Endodermal cell (in vitro differentiated cells): ENCODE measurements at regions not wholly inside any gene's neighbourhood (a gene's known extent, or its start where the extent isn't known, plus 50 kb on each side); places are given as distances from the start of the nearest gene placed in this dataset.
"Not testable (repeated sequence)": the region's sequence is repeated elsewhere in the genome, so short reads cannot be mapped to it uniquely, and the experiment has no call there.

Experiments used
- DNase-seq: peaks from one replicate; pipeline ENCODE4 v3.0.0-alpha.2; 2017
- H3K27ac ChIP-seq: 2 replicates; pipeline ENCODE4 v1.5.1; 2013; ENCODE audit warnings: mild to moderate bottlenecking, low read depth, low read length, moderate library complexity
- H3K27me3 ChIP-seq: 2 replicates; pipeline ENCODE4 v1.6.1; 2013; ENCODE audit warnings: mild to moderate bottlenecking, low read length, moderate library complexity; ENCODE audit not compliant: insufficient read depth, control insufficient read depth, poor library complexity, severe bottlenecking
- H3K36me3 ChIP-seq: 2 replicates; pipeline ENCODE4 v1.7.0; 2013; ENCODE audit warnings: mild to moderate bottlenecking, low read length, moderate library complexity; ENCODE audit not compliant: control insufficient read depth, insufficient read depth
- H3K4me1 ChIP-seq: one replicate; pipeline ENCODE4 v1.7.0; 2013; ENCODE audit warnings: low read length; ENCODE audit not compliant: control insufficient read depth, insufficient read depth
- H3K4me3 ChIP-seq: 2 replicates; pipeline ENCODE4 v1.5.1; 2013; ENCODE audit warnings: mild to moderate bottlenecking, low read length, moderate library complexity
- H3K9ac ChIP-seq: 2 replicates; pipeline ENCODE4 v1.6.1; 2013; ENCODE audit warnings: mild to moderate bottlenecking, low read length, moderate library complexity; ENCODE audit not compliant: poor library complexity, severe bottlenecking; ENCODE audit errors: extremely low read depth
- H3K9me3 ChIP-seq: 2 replicates; pipeline ENCODE4 v1.6.1; 2013; ENCODE audit warnings: mild to moderate bottlenecking, low read length, moderate library complexity; ENCODE audit not compliant: control insufficient read depth
- H3K27ac Mint-ChIP-seq: 2 replicates; pipeline ENCODE4 v1.8.0; 2020; ENCODE audit warnings: mixed read lengths
- H3K27me3 Mint-ChIP-seq: 2 replicates; pipeline ENCODE4 v1.8.0; 2021; ENCODE audit warnings: mild to moderate bottlenecking, mixed read lengths; ENCODE audit not compliant: insufficient read depth
- H3K36me3 Mint-ChIP-seq: 2 replicates; pipeline ENCODE4 v1.8.0; 2020; ENCODE audit warnings: low read depth, mixed read lengths
- H3K4me1 Mint-ChIP-seq: 2 replicates; pipeline ENCODE4 v1.8.0; 2020; ENCODE audit warnings: mixed read lengths
- H3K4me3 Mint-ChIP-seq: 2 replicates; pipeline ENCODE4 v1.8.0; 2020; ENCODE audit warnings: mild to moderate bottlenecking, moderate library complexity, mixed read lengths
- H3K9me3 Mint-ChIP-seq: 2 replicates; pipeline ENCODE4 v1.8.0; 2020; ENCODE audit warnings: mild to moderate bottlenecking, mixed read lengths
- WGBS, 2 experiments: methylation state at CpG; one replicate each; pipeline versions ENCODE4 v1.1.5 to v1.1.7; 2013; ENCODE audit warnings: missing lambda C conversion rate in 2 of 2, mixed read lengths in 1 of 2; ENCODE audit not compliant: insufficient coverage in 1 of 2, insufficient read length in 1 of 2; 5-methylcytosine and 5-hydroxymethylcytosine counted together
- TF ChIP-seq, protein P1 (sequence below): fragments of 200-600 bp; sonication (generic); conservative IDR thresholded peaks from 2 replicates; pipeline ENCODE4 v1.5.0; 2021; ENCODE audit warnings: antibody characterized with exemption, mild to moderate bottlenecking

DNA sequence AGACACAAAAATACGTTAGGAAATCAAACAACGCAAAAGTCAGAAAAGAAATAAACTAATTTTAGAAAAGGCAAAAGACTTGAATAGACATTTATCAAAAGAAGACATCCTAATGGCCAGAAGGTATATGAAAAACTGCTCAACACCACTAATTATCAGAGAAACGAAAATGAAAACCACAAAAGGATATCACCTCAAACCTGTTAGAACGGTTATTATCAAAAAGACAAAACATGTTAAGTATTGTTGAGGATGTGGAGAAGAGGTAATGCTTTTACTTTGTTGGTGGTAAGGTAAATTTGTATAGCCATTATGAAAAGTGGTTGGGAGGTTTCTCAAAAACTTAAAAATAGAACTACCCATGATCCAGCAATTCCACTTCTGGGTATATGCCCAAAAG lies 230.0 kb upstream of the RGMB start:
- no peaks in the 10 kb centered on the region for H3K4me1 ChIP-seq
- Mint-ChIP-seq H3K4me3 (no peak overlapping the region), H3K27me3 (no peaks in the 10 kb centered on the region), H3K4me1 (no peaks in the 10 kb centered on the region), H3K9me3 (peaks cover 29% of the 10 kb centered on the region), H3K36me3 (peaks cover 34% of the 10 kb centered on the region), H3K27ac (no peak overlapping the region)
- H3K27ac ChIP-seq, result no peak overlapping the region
- peaks cover 14% of the 10 kb centered on the region for H3K36me3 ChIP-seq
- H3K27me3 ChIP-seq, result no peaks in the 10 kb centered on the region
- TF ChIP-seq, protein P1, sequence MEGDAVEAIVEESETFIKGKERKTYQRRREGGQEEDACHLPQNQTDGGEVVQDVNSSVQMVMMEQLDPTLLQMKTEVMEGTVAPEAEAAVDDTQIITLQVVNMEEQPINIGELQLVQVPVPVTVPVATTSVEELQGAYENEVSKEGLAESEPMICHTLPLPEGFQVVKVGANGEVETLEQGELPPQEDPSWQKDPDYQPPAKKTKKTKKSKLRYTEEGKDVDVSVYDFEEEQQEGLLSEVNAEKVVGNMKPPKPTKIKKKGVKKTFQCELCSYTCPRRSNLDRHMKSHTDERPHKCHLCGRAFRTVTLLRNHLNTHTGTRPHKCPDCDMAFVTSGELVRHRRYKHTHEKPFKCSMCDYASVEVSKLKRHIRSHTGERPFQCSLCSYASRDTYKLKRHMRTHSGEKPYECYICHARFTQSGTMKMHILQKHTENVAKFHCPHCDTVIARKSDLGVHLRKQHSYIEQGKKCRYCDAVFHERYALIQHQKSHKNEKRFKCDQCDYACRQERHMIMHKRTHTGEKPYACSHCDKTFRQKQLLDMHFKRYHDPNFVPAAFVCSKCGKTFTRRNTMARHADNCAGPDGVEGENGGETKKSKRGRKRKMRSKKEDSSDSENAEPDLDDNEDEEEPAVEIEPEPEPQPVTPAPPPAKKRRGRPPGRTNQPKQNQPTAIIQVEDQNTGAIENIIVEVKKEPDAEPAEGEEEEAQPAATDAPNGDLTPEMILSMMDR, result no peak
- H3K9ac ChIP-seq, result no peak overlapping the region
- H3K9me3 ChIP-seq, result peaks cover 52% of the 10 kb centered on the region
- H3K4me3 ChIP-seq, result no peak overlapping the region
- DNase-seq, result no peak
- 80 to 97% methylated on average over 1 to 4 of the region's 4 CpGs for WGBS, 2 experiments

DNA sequence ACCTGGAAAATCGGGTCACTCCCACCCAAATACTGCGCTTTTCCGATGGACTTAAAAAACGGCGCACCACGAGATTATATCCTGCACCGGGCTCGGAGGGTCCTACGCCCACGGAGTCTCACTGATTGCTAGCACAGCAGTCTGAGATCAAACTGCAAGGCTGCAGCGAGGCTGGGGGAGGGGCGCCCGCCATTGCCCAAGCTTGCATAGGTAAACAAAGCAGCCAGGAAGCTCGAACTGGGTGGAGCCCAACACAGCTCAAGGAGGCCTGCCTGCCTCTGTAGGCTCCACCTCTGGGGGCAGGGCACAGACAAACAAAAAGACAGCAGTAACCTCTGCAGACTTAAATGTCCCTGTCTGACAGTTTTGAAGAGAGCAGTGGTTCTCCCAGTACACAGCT lies 226.5 kb upstream of the RGMB start:
- H3K36me3 ChIP-seq, result peaks cover 14% of the 10 kb centered on the region
- Mint-ChIP-seq H3K36me3 (peaks cover 28% of the 10 kb centered on the region), H3K27ac (peak overlapping the region; percentile 58), H3K9me3 (peaks cover 31% of the 10 kb centered on the region)
- H3K4me3 Mint-ChIP-seq, H3K27me3 Mint-ChIP-seq, H3K4me1 Mint-ChIP-seq, DNase-seq, H3K27me3 ChIP-seq, H3K9ac ChIP-seq, H3K4me3 ChIP-seq, H3K27ac ChIP-seq, H3K4me1 ChIP-seq: not testable (repeated sequence)
- peaks cover 44% of the 10 kb centered on the region for H3K9me3 ChIP-seq
- WGBS, 2 experiments, result 78% methylated on average over 6 of the region's 14 CpGs; no CpG with 5 or more reads in 1 of the 2 experiments

DNA sequence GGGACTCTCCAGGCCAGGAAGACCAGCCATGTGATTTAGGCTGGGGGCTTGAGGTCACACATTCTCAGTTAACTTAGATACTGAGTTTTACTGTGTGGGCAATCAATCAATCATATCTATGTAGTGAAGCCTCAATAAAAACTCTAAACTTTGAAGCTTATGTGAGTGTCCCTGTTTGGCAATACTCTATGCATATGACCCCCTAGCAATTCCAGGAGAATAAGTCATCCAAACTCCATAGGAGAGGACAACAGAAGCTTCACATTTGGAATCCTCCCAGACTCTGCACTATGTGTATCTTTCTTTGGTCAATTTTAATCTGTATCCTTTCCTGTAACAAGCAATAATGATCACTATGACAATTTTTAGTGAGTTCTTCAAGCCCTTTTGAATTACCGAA lies 216.8 kb upstream of the RGMB start:
- H3K4me3 Mint-ChIP-seq, result no peak overlapping the region
- no peak for DNase-seq
- Histone ChIP-seq H3K36me3 (peaks cover 24% of the 10 kb centered on the region), H3K9me3 (peaks cover 14% of the 10 kb centered on the region), H3K27ac (no peak overlapping the region), H3K27me3 (no peaks in the 10 kb centered on the region), H3K4me1 (no peaks in the 10 kb centered on the region), H3K4me3 (no peak overlapping the region), H3K9ac (no peak overlapping the region)
- TF ChIP-seq, protein P1, result no peak
- peaks cover 15% of the 10 kb centered on the region for H3K36me3 Mint-ChIP-seq
- 91 to 97% methylated on average over 1 of the region's 1 CpG for WGBS, 2 experiments
- no peaks in the 10 kb centered on the region for H3K27me3 Mint-ChIP-seq
- no peak overlapping the region for H3K27ac Mint-ChIP-seq
- peaks cover 5% of the 10 kb centered on the region for H3K4me1 Mint-ChIP-seq
- H3K9me3 Mint-ChIP-seq, result peaks cover 7% of the 10 kb centered on the region

DNA sequence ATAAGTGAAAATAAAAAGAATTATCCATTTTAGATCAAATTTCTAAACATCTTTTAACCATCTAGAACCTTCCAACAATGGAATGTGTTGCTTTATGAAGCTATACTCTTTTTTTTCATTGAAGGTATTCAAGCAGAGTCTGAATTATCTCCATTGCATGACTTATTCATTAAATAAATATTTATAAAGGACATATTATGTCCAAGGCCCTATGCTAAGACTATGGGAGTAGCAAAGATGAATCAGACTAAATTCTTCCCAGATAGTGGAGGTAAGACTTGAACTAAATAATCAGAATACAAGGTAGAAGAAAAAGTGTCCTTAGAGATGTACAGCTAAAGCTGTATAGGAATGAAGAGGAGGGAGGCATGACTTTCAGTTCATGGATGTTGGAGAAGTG lies 215.5 kb upstream of the RGMB start:
- no peak overlapping the region for H3K4me3 Mint-ChIP-seq
- H3K9me3 ChIP-seq, result peaks cover 14% of the 10 kb centered on the region
- H3K27me3 Mint-ChIP-seq, result no peaks in the 10 kb centered on the region
- DNase-seq, result no peak
- TF ChIP-seq, protein P1, result no peak
- no peak overlapping the region for H3K4me3 ChIP-seq
- H3K9ac ChIP-seq, result no peak overlapping the region
- H3K36me3 ChIP-seq, result peaks cover 24% of the 10 kb centered on the region
- peaks cover 15% of the 10 kb centered on the region for H3K36me3 Mint-ChIP-seq
- H3K4me1 Mint-ChIP-seq, result peaks cover 12% of the 10 kb centered on the region
- no peak overlapping the region for H3K27ac ChIP-seq
- peaks cover 5% of the 10 kb centered on the region for H3K9me3 Mint-ChIP-seq
- no peak overlapping the region for H3K27ac Mint-ChIP-seq
- no peaks in the 10 kb centered on the region for H3K27me3 ChIP-seq
- no peaks in the 10 kb centered on the region for H3K4me1 ChIP-seq
